ENCODE measurements at regions not wholly inside any gene's neighbourhood (a gene's known extent, or its start where the extent isn't known, plus 50 kb on each side); places are given as distances from the start of the nearest gene placed in this dataset.
"Not testable (repeated sequence)": the region's sequence is repeated elsewhere in the genome, so short reads cannot be mapped to it uniquely, and the experiment has no call there.

DNA sequence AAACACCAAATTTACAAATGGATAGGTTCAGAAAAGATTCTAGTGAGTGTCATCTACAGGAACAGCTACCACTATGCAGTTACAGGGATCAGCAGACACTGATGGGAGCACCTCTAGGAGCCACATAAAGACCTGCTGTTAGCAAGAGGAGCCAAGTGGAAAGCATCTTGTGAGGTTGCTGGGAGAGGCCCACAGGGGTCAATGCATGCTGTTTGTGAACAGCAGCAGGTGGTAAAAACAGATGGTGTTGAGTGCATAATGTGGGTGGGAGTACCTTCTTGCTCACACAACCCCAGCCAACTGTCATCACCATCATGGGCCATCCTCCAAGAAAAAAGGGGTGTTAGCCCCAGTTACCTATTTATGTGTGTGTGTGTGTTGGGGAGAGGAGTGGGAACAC lies 215.2 kb upstream of the SSTR1 start:
- DNase-seq (ENCODE audit: low spot score): no peak

DNA sequence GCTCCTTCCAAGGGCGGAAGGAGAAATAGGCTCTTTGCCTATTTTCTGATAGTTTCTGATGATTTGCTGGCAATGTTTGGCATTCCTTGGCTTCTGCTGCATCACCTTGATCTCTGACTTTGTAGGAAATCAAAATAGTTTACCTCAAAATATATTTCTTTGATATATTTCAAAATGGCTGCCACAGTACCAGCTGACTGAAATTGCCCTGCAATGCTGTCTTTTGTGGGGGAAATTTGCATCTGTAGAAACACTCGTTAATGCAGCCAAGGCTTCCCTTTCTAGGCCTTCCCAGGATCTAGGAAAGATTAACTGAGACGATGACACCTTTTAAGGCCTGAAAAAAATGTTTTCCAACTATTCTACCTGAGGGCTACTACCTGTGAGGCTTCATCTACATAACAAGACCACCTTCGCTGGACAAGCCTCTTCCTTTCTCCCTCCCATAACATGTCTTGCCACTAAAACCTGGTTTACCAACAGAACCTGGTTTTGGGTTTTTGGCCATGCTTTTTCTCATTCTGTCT lies 212.8 kb upstream of the SSTR1 start:
- no peak for DNase-seq (ENCODE audit: low spot score)

DNA sequence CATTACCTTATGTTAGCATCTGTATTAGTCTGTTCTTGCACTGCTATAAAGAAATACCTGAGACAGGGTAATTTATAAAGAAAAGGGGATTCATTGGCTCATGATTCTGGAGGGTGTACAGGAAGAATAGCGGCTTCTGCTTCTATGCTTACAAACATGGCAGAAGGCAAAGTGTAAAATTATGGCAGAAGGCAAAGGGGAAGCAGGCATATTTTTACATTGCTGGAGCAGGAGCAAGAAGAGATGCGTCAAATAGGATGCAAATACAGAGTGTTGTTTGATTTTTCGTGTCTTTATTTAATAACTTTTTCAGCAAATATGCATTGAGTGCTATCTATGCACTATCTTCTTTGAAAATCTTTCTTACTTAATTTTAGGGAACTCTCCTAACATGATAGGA lies 210.7 kb upstream of the SSTR1 start:
- DNase-seq (ENCODE audit: low spot score): no peak

DNA sequence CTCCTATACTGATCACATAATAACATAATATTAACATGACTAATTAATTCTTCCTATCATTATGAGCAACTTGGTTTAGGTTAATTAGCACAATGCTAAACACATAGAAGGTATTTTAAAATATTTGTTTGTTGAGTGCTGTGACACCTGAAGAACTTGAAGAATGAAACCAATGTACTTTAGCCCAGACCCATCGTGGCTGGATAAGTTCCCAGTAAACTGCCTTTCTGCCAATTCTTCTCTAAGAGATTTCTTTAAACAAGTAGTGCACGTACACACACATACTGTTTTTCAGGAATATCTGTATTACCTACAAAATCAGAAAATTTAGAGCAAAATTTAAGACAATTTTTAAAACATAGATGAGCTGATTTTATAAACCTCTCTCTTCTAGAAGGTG lies 207.4 kb upstream of the SSTR1 start:
- no peak for DNase-seq (ENCODE audit: low spot score)

DNA sequence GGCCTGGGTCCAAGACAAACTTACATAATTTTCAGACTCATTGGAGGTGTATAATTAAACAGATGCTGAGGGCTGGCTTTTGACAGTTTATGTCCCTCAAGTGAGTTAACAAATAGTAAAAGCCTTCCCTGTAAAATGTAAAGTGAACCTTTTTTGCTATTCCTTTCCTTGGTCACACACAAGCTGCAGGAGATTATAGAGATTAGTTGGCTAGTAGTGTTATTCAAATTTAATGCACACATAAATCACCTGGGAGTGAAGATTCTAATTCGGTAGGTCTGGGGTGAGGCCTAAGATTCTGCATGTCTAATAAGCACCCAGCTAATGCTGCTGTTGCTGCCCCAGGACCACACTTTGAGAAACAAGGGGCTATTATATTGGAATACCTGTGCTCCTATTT lies 206.2 kb upstream of the SSTR1 start:
- no peak for DNase-seq (ENCODE audit: low spot score)

DNA sequence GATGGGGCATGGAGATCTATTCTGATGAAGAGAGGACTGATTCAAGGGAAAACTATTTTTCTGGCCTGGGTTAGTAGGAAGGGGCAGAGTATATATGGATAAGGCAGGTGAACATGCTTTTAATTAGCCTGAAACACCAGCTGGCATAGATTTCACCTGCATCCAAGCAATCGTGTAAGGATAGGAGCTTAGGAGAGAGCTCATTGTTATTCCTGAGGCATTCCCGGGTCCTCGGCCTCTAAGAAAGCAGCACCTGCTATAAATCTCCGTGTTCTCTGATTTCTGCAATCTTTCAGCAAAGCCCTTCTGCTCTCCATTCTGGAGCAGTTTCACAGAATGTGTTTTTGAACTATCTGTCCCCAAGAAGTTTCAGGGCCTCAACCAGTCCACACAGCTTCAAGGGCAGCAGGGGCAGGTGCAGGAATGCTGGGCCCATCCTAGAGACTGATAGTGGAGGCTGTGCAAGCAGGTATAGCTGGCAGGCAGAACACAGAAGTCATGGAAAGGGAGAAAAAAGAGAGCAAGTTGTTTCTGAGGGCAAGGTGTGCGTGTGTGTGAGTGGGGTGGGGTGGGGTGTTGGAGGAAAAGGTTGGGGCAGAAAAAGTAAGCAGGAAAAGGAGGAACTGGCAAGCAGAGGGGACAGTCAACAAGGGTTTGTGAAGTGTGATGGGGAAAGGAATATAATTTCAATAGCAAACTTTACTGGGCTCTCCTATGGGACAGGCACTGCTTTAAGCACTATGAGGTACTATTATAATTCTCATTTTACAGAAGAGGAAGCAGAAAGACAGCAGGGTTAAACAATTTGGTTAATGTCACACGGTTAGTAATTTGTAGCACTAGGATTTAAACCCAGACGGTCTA lies 203.7 kb upstream of the SSTR1 start:
- DNase-seq (ENCODE audit: low spot score): no peak

DNA sequence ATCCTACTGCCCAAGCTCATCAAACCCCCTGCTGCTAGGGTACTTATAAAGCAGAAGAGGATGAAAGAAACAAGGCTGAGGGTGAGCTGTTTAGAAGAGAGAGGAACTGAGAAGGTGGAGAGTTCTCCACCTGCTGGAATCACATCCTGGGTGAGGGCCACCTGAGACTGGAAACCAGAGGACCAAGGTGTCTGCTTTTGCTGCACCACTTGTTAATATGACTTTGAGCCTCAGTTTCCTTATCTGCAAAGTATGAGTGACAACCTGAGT lies 203.2 kb upstream of the SSTR1 start:
- DNase-seq (ENCODE audit: low spot score): no peak

DNA sequence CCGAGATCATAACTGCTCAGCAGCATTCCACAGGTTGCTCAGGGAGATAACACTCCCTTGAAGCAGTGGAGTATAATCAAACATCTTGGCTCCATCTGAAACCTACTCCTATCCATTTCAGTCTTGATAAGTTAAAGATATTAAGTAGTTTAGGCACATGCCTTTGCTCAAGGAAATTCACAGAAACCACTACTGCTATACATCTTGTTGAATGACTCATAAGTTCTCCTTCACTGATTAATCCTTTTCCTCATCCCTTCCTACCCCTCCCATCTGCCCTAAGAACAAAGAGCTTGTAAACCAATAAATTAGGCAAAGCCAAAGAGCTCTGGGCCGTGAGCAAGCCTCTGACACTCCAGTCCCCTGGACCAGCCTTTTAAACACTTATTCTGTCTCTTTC lies 196.5 kb upstream of the SSTR1 start:
- not testable (repeated sequence) for DNase-seq (ENCODE audit: low spot score)

DNA sequence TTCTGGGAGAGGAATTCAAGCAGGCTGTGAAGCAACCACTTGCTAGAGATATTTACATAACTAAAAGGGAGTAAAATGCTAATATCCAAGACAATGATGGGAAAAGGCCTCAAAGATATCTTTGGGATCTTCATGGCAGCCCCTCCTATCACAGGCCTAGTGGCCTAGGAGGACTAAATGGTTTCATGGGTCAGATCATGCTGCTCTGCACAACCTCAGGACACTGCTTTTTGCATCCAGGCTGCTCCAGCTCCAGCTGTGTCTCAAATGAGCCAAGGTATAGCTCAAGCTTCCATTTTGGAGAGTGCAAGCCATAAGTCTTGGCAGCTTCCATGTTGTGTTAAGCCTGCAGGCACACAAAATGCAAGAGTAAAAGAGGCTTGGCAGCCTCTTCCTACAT lies 195.6 kb upstream of the SSTR1 start:
- DNase-seq (ENCODE audit: low spot score): no peak

DNA sequence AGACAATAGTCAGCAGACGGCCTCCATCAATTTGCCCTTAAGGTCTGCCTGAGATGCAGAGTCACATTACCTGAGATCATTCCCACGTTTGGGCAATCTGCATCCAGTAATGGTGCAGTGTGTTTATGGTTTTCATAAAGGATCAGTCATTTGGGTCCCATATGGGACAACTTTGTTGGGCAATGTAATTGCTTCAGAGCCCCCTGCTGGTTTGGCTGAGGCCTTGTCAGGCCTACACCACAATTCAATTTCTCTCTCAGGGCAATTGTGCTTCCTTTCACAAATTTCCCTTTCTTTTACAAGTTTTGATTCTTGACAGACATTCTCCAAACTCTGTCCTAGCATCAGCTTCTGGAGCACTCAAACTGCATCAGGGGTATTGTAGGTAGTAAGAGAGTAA lies 191.2 kb upstream of the SSTR1 start:
- DNase-seq (ENCODE audit: low spot score): no peak

DNA sequence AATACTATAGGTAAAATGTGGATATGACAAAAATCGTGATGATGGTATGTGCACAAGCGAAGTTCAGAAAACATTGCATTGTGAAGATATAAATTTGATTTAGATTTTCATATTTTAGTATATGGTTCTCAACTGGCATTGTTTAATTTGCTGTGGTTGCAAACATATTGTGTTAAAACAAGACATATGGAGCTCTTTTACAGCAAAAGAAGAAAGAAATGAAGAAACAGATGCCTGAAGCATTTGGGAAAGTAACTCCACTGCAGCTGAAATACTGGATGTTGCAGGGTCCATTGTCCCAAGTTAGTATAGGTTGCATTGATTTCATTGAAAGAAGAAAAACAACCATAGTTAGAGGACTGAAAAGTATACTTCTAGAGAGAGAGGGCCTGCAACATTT lies 185.8 kb upstream of the SSTR1 start:
- no peak for DNase-seq (ENCODE audit: low spot score)

DNA sequence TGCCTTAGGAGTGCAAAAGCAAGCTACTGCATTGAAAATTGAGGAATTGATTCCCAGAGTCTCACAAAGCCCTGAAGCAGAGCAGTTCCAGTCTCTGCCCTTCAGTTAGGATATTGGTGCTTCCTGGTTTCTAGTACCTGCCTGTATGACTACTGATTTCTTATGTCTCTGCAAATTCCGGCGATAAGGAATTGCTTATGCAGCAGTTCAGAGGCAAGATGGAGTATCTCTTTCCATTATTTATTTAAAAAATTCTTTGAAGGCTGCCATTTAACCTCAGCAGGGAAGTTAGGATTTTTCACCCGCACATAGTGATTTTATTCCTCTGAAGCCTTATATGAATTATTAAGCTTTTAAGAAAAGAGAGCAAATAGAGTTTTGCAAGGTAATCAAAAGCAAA lies 184.9 kb upstream of the SSTR1 start:
- DNase-seq (ENCODE audit: low spot score): no peak

DNA sequence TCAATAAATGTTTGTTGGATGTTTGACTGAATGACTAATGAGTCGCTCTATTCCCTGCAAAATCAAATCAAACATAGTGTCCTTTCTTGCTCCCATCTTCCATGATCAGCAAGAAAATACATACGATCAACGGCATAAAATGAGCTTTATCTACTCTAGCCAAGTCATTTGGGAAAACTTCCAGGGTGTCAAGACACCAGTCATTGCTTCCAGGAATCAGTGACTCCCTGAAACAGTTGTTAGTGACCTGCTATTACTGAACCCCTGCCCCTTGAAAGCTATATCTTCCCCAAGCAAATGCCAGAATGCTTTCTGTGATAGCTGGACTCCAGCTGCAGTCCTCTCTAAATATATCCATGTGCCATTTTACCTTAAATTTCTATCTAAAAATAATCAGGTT lies 169.5 kb upstream of the SSTR1 start:
- DNase-seq (ENCODE audit: low spot score): no peak

DNA sequence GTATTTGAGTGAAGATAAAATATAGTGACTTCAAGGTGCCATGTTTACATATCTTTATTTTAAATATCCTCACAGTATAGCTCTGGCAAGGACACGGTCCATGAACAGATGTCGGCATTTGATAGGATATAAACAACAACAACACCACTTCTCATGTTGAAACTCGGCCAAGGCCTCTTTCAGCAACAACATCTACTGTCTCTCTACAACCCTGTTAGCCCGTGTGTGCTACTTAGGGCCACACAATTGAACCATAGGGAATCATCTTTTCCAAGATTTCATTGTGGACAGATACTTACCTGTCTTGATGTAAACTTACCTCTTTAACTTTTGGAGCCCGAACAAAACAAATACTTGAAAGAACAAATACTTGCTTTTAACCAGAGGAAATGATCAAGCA lies 168.7 kb upstream of the SSTR1 start:
- no peak for DNase-seq (ENCODE audit: low spot score)

DNA sequence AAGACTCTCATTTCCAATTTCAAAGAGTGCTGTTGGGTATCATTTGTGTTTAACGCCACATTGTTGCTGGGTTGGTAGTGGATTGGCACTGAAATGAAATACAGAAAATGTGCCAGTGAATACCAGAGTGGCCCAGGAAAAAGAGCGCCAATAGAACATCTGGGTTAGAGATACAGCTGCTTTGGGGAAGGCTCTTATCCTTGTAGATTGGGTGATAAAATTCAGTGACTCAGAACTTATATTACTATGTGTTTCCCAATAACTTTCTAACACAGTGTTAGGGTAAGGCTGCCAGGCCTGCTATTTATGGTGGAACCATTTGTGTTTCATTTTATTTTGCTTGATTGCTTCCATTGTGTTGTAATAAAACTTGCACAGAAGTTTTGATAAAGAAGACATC lies 168.2 kb upstream of the SSTR1 start:
- peak; percentile 62 for DNase-seq (ENCODE audit: low spot score)

DNA sequence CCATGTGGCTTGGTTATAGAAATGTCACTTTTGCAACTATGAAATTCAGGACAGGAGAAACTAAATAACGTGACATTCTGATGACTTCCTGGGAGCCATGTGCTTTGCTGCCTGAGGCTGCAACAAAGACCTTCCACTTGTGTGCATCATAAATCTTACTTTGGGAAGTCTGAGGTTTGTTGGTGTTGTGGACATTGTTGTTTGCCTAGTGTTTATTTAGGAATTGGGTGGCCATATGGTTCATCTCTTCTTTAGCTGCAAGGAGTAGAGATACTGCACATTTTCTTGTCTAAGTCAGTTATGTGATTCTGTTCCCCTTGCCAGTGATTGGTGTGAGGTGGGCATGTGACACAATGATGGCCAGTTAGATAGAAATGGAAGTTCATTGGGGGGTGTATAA lies 167.3 kb upstream of the SSTR1 start:
- DNase-seq (ENCODE audit: low spot score): no peak

DNA sequence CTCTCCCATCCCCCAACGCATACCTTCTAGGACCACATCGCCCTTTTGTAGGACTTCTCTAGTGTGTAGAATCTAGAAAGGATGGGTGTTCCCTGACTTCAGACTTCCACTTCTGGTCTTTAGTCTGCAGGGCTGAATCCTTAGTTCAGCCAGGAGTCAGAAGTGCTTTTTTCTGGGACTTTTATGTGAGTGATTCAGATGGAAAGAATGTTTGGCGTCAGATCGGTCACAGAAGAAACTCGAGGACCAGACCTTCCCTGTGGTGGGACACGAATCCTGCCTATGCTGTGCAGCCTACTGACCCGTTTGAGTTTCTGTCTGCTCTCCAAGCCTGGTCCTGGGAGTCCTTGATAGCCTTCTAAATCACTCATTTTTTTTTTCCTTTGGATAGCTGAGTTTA lies 165.4 kb upstream of the SSTR1 start:
- peak; percentile 46 for DNase-seq (ENCODE audit: low spot score)

DNA sequence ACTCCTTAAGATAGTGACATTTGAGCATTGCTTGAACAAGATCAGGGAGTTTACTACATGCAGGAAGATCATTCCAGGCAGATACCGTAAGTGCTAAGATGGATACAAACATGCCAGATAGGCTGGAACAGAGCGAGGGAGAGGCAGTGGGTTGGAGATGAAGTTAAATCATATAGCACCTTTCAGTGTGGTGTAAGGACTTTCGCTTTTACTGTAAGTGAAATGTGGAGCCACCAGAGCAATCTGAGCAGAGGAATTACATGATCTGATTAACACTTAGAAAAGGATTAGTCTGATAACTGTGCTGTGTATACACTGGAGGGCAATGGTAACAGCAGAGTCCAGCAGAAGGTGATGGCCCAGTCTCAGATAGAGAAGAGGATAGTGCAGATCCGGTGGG lies 163.0 kb upstream of the SSTR1 start:
- no peak for DNase-seq (ENCODE audit: low spot score)

DNA sequence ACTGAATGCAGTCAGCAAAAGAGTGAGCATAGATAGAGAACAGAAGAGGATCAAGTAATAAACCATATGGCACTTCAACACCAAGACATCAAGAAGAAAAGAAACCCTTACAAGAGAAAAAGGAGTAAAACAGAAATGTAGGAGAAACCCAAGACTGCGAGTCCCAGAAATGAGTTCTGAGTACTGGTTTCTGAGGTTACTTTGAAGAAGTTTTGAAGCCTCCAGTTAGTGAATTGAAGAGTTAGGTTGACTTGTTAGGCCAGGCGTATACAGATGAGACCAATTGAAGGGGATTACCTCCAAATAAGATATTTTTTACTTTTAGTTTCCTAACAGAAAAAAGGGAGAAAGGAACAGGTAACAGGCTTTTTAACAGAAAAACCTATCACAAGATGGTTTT lies 162.2 kb upstream of the SSTR1 start:
- no peak for DNase-seq (ENCODE audit: low spot score)

DNA sequence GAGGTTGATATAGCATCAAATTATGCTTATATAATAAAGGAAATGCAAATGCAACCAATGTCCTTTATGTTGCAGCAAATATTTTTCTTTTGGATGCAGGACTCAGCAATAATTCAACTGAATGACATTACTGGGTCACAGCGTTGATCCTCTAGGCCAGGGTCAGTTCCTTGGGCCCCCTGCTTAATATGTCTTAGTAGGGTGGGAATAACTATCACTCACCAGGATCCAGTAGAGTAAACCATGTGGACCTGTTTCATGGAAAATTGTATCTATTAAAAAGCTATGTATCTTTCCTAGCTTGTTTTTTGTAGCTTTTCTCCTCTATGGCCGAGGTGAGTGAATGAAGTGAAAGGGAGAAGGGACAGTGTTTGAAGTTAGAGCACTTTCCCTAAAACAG lies 161.5 kb upstream of the SSTR1 start:
- DNase-seq (ENCODE audit: low spot score): no peak

DNA sequence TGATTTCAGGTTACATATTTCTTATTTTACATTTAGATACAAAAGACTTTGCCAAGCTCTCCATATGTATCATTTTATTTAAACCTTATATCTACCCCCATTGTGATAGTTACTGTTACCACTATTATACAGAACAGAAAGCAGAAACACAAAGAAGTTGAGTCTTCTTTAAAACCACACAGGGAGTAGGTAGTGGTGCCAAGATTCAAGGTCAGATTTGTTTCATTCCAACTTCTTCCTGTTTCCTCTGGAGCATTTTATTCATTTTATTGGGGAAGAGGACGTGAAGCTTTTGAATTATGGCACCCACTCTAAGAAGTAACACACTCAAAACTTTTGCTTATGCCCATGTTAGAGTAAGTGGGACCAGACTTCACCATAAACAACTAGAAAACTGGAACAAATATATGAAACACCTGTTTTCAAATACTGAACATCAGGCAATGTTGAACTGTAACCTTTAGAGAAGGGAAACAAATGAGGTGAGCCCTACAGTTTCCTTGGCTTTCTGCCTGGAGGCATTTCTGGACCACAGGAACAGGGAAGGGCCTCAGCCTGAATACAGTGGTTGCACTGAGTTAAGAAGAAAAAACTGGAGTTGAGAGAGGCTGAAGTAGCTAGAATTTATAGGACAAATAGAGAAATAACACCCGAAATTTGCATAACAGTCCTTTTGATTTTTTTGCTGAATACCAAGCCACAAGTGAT lies 160.4 kb upstream of the SSTR1 start:
- no peak for DNase-seq (ENCODE audit: low spot score)

DNA sequence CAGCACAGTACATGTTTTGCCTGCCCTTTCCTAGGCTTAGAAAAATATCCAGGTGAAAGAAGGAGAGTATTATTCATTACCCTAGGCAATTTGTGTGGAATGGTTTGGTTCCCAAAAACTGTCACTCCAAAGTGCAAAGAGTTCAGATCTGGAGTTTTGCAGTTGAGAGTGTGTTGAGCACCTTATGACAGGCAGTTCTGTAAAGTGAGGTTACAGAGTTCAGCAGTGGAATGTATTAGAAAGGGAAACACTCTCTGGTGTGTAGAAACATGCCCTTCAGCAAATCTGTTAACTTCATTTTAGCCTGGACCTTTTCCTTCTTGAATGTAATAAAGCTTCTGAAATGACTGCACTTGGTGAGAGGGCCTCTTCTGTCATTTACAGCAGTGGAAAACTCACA lies 154.0 kb upstream of the SSTR1 start:
- no peak for DNase-seq (ENCODE audit: low spot score)

DNA sequence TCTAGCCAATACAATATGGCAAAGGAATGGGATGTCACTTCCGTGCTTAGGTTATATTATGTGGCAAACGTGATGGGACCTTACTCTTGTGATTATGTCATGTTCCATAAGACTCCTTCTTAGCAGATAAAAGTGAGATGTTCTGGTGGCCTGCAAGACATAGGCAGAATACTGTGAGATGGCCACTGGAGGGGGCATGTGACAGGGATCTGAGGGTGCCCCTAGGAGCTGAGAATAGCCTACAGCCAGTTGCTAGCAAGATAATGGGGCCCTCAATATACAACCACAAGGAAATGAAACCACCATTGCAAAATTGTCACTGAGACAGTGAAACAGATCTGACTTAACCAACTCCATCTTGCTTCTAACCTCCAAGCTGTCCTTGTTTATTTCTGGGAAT lies 151.4 kb upstream of the SSTR1 start:
- no peak for DNase-seq (ENCODE audit: low spot score)

DNA sequence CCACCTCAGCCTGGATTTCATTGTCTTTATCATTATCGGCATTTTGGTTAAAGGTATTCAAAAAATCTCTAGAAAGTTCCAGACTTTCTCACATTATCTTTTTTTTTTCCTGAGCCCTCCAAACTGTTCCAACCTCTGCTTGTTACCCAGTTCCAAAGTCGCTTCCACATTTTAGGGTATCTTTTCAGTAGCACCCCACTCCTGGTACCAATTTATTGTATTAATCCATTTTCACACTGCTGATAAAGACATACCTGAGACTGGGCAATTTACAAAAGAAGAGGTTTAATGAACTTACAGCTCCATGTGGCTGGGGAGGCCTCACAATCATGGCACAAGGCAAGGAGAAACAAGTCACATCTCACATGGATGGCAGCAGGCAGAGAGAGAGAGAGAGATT lies 145.5 kb upstream of the SSTR1 start:
- not testable (repeated sequence) for DNase-seq (ENCODE audit: low spot score)

Data from GM03348 (cell line).